Gastrocnemius medialis (tissue), 4 donors: ENCODE measurements at regions not wholly inside any gene's neighbourhood (a gene's known extent, or its start where the extent isn't known, plus 50 kb on each side); places are given as distances from the start of the nearest gene placed in this dataset.

Source experiments
- ATAC-seq, 2 donors: fragments of 150-250 bp; one replicate each; pipeline ENCODE4 v1.9.1; 2016
- DNase-seq, 2 donors: peaks; one replicate each; pipeline ENCODE4 v3.0.0-alpha.2; 2019
- H3K27ac ChIP-seq, 4 donors: fragments of 200-600 bp; sonication (generic); 1 replicate in 1 of 4; 2 replicates in 3 of 4; pipeline ENCODE4 v1.5.1; 2016 to 2018; ENCODE audit warnings: mild to moderate bottlenecking in 2 of 4, moderate library complexity in 1 of 4
- H3K27me3 ChIP-seq, 3 donors: fragments of 200-600 bp; sonication (generic) in 2 of 3; 1 replicate in 1 of 3; 2 replicates in 2 of 3; pipeline versions ENCODE4 v1.5.1 to v1.6.0; 2016 to 2019; ENCODE audit warnings: mild to moderate bottlenecking in 1 of 3, moderate library complexity in 1 of 3
- H3K36me3 ChIP-seq, 2 donors: fragments of 200-600 bp; sonication (generic) in 1 of 2; one replicate each; pipeline ENCODE4 v1.5.1; 2017 to 2018
- H3K4me1 ChIP-seq, 2 donors: fragments of 200-600 bp; sonication (generic) in 1 of 2; one replicate each; pipeline ENCODE4 v1.5.1; 2016 to 2017; ENCODE audit warnings: mild to moderate bottlenecking in 2 of 2
- H3K4me3 ChIP-seq, 4 donors: fragments of 200-600 bp; sonication (generic) in 3 of 4; 1 replicate in 1 of 4; 2 replicates in 3 of 4; pipeline ENCODE4 v1.5.1; 2016 to 2019; ENCODE audit warnings: mild to moderate bottlenecking in 2 of 4
- H3K9me3 ChIP-seq, 3 donors: fragments of 200-600 bp; sonication (generic) in 2 of 3; 1 replicate in 1 of 3; 2 replicates in 2 of 3; pipeline ENCODE4 v1.5.1; 2016 to 2019
- POLR2A ChIP-seq, 2 donors: fragments of 450-650 bp; IDR thresholded peaks; one replicate each; pipeline ENCODE4 v1.6.1; 2017; ENCODE audit warnings: antibody characterized with exemption in 2 of 2, mild to moderate bottlenecking in 2 of 2, moderate library complexity in 2 of 2
- in situ Hi-C, 4 donors: fragments of 200-750 bp; cut with MboI; loops; one replicate each; pipeline versions ENCODE4 v1.15.0 to v1.8.0; 2017; ENCODE audit warnings: low sequenced_read_pairs in 4 of 4
- intact Hi-C: fragments of 100-400 bp; cut with DNase I; formaldehyde crosslinking; loops from one replicate; pipeline ENCODE4 v1.15.1; 2023; ENCODE audit warnings: low total_unique reads
- TF ChIP-seq, protein P1 (sequence below), 5 experiments: fragments of 450-650 bp in 3 of 5; fragments of 200-600 bp in 2 of 5; sonication (generic) in 2 of 5; IDR thresholded peaks in 4 of 5; conservative IDR thresholded peaks in 1 of 5; 1 replicate in 4 of 5; 2 replicates in 1 of 5; pipeline ENCODE4 v1.5.1; 2016 to 2019; ENCODE audit warnings: antibody characterized with exemption in 5 of 5, mild to moderate bottlenecking in 3 of 5, moderate library complexity in 3 of 5

DNA sequence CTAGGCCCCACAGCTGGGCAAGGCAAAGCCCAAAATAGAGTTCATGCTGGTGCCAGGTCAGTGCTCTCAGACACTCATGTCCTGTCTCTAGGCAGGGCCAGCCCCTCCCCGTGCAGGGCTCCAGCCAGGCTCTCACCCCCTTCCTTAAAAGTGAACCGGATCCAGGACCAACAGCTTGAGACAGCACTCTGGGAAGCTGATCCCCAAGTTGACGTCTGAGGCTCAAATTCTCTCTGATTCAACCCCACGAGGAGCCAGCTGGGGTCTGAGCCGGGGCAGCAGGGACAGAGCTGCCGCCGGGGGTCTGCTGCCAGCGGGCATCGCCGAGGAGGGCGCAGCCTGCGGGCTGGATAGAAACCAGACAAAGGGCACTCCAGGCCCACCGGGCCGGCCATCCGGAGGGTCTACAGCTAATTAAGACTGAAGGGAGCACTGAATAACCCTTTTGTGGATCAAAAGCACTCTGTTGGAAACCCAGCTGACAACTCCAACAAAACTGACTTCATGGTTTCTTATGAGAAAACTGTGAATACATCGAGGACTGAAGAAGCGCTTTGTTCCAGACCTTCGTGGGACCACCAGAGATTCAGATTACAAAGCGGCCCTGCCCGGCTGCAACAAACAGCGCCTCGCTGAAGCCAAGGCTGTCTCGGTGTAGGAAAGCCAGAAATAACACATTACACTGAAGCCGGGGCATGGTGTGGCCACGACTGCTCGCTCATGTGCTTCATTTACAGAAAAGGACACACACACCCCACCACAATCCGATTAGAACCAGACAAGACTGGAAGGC lies 95.8 kb downstream of the PSMG1 start:
- TF ChIP-seq, protein P1, sequence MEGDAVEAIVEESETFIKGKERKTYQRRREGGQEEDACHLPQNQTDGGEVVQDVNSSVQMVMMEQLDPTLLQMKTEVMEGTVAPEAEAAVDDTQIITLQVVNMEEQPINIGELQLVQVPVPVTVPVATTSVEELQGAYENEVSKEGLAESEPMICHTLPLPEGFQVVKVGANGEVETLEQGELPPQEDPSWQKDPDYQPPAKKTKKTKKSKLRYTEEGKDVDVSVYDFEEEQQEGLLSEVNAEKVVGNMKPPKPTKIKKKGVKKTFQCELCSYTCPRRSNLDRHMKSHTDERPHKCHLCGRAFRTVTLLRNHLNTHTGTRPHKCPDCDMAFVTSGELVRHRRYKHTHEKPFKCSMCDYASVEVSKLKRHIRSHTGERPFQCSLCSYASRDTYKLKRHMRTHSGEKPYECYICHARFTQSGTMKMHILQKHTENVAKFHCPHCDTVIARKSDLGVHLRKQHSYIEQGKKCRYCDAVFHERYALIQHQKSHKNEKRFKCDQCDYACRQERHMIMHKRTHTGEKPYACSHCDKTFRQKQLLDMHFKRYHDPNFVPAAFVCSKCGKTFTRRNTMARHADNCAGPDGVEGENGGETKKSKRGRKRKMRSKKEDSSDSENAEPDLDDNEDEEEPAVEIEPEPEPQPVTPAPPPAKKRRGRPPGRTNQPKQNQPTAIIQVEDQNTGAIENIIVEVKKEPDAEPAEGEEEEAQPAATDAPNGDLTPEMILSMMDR (IDR thresholded peaks at IDR 0.05 in 4 of 5, conservative IDR thresholded peaks at IDR 0.05 in 1 of 5): no peak
- peak; percentile 63 to 85 for TF ChIP-seq POLR2A (IDR thresholded peaks at IDR 0.05)
- intact Hi-C loops (loop anchor here (1.0 to 5.0 kb wide), 6 partner anchors 39 to 365 kb away; partner anchors contain the start of genes ETS2 and SH3BGR), in situ Hi-C loops (no loop called here)
- no peaks in the 10 kb centered on the region for H3K9me3 ChIP-seq
- DNase-seq (peak; percentile 89 to 97), ATAC-seq (peak; percentile 84 to 88)
- peaks cover 22 to 29% of the 10 kb centered on the region in 2 donors for H3K4me1 ChIP-seq
- no peaks in the 10 kb centered on the region for H3K36me3 ChIP-seq
- no peaks in the 10 kb centered on the region for H3K27me3 ChIP-seq
- H3K27ac ChIP-seq: peak overlapping the region; percentile 95 to 100 (median 97)
- peak overlapping the region; percentile 35 to 54 (median 52) for H3K4me3 ChIP-seq

DNA sequence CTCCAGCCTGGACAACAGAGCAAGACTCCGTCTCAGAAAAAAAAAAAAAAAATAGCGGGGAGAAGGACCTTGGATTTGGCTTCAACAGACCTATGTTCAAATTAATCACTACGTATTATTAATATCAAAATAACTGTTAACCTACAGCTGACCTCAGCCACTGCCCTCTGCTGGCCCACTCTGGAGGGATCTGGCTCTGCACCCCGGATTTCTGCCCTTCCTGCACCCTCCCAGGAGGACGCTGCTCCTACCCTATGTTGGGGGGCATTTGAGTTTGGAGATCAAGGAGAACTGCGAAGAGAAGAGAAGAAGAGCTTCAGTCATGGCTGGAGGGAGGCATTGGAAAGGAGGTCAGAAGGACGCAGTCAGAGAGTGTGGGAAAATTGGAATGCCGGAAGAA lies 96.7 kb downstream of the PSMG1 start:
- in situ Hi-C loops: no loop called here
- no peak for DNase-seq
- Histone ChIP-seq H3K36me3 (no peaks in the 10 kb centered on the region), H3K4me1 (peaks cover 22 to 29% of the 10 kb centered on the region in 2 donors), H3K27me3 (no peaks in the 10 kb centered on the region), H3K9me3 (no peaks in the 10 kb centered on the region), H3K27ac (peak overlapping the region; percentile 95 to 100 (median 97)), H3K4me3 (no peak overlapping the region)
- intact Hi-C loops: loop anchor here (2.0 to 5.0 kb wide), 4 partner anchors 174 to 366 kb away; partner anchors contain the start of gene SH3BGR
- ATAC-seq: no peak
- TF ChIP-seq POLR2A (IDR thresholded peaks at IDR 0.05): no peak
- TF ChIP-seq, protein P1 (IDR thresholded peaks at IDR 0.05 in 4 of 5, conservative IDR thresholded peaks at IDR 0.05 in 1 of 5): peak in 1 of 5 experiments; percentile 35

DNA sequence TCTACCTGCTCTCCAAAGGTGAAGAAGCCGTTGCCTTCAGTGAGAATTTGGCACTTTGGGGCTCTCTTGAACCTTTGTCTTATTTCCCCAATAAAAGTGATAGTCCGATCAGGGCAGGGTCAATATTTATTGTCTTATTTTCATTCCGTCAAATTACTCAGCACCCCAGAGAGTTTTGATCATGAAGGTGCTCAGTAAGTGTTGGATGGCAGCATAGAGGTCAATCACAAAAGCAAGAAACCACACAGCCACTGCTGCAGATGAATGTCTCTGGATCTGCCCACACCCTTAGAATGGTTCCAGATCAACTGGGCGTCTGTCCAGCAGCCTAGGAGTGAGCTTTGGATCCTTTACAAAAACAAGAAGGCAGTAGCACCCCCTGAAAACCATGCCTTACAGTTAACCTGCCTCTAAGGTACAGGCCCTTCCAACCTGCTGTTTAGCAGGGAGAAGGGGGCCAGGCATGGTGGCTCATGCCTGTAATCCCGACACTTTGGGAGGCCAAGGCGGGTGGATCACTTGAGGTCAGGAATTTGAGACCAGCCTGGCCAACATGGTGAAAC lies 97.3 kb downstream of the PSMG1 start:
- peak in 1 of 2 donors; percentile 61 for DNase-seq
- Histone ChIP-seq H3K4me3 (no peak overlapping the region), H3K4me1 (peaks cover 22 to 29% of the 10 kb centered on the region in 2 donors), H3K9me3 (no peaks in the 10 kb centered on the region), H3K36me3 (no peaks in the 10 kb centered on the region), H3K27ac (peak overlapping the region; percentile 95 to 100 (median 97)), H3K27me3 (no peaks in the 10 kb centered on the region)
- ATAC-seq: no peak
- no peak for TF ChIP-seq POLR2A (IDR thresholded peaks at IDR 0.05)
- TF ChIP-seq, protein P1 (IDR thresholded peaks at IDR 0.05 in 4 of 5, conservative IDR thresholded peaks at IDR 0.05 in 1 of 5): no peak
- in situ Hi-C loops: no loop called here
- intact Hi-C loops: loop anchor here (2.0 to 5.0 kb wide), 4 partner anchors 174 to 366 kb away; partner anchors contain the start of gene SH3BGR

DNA sequence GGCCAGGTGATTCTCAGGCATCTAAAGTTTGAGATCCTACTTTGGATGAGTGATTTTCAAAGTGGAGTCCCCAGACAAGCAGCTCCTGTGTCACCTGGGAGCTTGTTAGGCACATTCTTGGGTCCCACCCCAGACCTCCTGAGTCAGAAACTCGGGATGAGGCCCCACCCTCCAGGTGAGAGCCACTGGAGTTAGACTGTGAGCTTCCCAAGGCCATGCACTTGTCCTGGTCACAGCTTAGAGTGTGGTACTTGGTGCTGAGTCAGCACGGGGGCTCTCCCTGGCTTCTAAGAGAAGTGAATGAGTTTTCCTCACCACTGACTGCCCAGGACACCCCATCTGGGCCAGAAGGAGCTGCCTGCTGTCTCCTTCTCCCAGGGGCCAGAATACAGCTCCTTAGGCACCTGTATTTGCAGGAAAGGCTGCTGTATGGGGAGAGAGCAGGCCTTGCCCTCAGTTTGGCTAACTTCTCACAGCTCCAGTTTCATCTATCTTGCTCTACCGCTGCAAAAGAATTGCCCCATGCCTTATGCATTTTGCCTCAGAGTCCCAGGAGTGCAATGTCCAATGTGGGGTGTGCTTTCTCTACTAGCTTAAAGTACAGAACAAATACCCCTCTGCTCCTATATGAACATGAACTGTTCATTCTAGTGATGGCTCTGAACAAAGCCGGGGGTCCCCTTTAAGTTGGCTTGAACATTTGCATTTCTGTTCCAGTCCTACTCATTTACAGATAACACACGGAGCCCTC lies 98.1 kb downstream of the PSMG1 start:
- DNase-seq (no peak), ATAC-seq (no peak)
- Histone ChIP-seq H3K9me3 (no peaks in the 10 kb centered on the region), H3K27ac (peak overlapping the region; percentile 95 to 100 (median 97)), H3K4me3 (no peak overlapping the region), H3K27me3 (no peaks in the 10 kb centered on the region), H3K4me1 (peaks cover 22 to 29% of the 10 kb centered on the region in 2 donors), H3K36me3 (no peaks in the 10 kb centered on the region)
- in situ Hi-C loops: no loop called here
- TF ChIP-seq, protein P1 (IDR thresholded peaks at IDR 0.05 in 4 of 5, conservative IDR thresholded peaks at IDR 0.05 in 1 of 5): no peak
- TF ChIP-seq POLR2A (IDR thresholded peaks at IDR 0.05): no peak
- intact Hi-C loops: loop anchor here (5.0 kb wide), 3 partner anchors 173 to 367 kb away; partner anchors contain the start of gene SH3BGR
